Loucy (cell line): ENCODE measurements at regions not wholly inside any gene's neighbourhood (a gene's known extent, or its start where the extent isn't known, plus 50 kb on each side); places are given as distances from the start of the nearest gene placed in this dataset.

Source experiments
- EZH2phosphoT487 ChIP-seq: fragments of 200-600 bp; IDR thresholded peaks from 2 replicates; pipeline ENCODE4 v1.6.1; 2018; ENCODE audit warnings: antibody characterized with exemption, mild to moderate bottlenecking, moderate library complexity, borderline replicate concordance
- TF ChIP-seq, protein P1 (sequence below): fragments of 200-600 bp; sonication (generic); conservative IDR thresholded peaks from 2 replicates; pipeline ENCODE4 v1.5.1; 2014; ENCODE audit warnings: mild to moderate bottlenecking, antibody characterized with exemption, low read length

DNA sequence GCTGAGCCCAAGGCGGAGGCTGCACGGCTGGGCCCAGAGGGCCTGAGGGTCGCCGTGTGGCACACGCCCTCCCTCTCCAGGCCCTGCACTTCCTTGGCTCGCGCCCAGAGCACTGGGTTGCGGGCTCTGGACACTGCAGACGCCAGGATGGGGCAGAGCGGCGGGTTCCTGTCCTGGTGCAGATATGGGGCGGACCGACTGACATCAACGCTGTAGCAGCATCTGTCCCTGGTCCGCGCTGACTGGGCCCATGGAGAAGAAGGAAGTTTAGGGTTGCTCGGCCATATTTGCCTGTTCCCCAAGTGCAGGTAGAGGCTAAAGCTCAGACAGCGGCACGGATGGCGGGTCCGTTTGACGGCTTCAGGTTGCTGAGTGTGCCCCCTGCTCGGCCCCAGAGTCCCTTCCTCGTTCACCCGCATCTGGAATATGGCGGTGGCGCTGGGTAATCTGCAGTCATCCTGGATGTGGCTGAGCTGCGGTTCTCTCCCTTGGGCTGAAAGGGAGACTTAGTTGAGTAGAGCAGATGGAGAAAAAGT is 116.1 kb downstream of the OR13A1 start:
- TF ChIP-seq, protein P1, sequence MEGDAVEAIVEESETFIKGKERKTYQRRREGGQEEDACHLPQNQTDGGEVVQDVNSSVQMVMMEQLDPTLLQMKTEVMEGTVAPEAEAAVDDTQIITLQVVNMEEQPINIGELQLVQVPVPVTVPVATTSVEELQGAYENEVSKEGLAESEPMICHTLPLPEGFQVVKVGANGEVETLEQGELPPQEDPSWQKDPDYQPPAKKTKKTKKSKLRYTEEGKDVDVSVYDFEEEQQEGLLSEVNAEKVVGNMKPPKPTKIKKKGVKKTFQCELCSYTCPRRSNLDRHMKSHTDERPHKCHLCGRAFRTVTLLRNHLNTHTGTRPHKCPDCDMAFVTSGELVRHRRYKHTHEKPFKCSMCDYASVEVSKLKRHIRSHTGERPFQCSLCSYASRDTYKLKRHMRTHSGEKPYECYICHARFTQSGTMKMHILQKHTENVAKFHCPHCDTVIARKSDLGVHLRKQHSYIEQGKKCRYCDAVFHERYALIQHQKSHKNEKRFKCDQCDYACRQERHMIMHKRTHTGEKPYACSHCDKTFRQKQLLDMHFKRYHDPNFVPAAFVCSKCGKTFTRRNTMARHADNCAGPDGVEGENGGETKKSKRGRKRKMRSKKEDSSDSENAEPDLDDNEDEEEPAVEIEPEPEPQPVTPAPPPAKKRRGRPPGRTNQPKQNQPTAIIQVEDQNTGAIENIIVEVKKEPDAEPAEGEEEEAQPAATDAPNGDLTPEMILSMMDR, result no peak
- no peak for TF ChIP-seq EZH2phosphoT487
